Activated T-helper 17 cell treated with anti-CD3 and anti-CD28 coated beads, Interleukin-2, amount 50 U/mL, for 72 hours (primary cell): ENCODE measurements at regions not wholly inside any gene's neighbourhood (a gene's known extent, or its start where the extent isn't known, plus 50 kb on each side); places are given as distances from the start of the nearest gene placed in this dataset.
"Not testable (repeated sequence)": the region's sequence is repeated elsewhere in the genome, so short reads cannot be mapped to it uniquely, and the experiment has no call there.

Experiments used
- ATAC-seq: fragments of 150-1000 bp; cut with Tn5 transposase; replicated peaks from 2 replicates; pipeline ENCODE4 v1.10.0; 2021; ENCODE audit warnings: mild to moderate bottlenecking, moderate library complexity
- H3K27ac Mint-ChIP-seq: one replicate; pipeline ENCODE4 v1.8.0; 2022; ENCODE audit warnings: mixed read lengths
- H3K27me3 Mint-ChIP-seq: one replicate; pipeline ENCODE4 v1.8.0; 2022; ENCODE audit warnings: mixed read lengths
- H3K36me3 Mint-ChIP-seq: one replicate; pipeline ENCODE4 v1.8.0; 2022; ENCODE audit warnings: low read depth, mild to moderate bottlenecking, mixed read lengths
- H3K4me1 Mint-ChIP-seq: one replicate; pipeline ENCODE4 v1.8.0; 2022; ENCODE audit warnings: mixed read lengths
- H3K4me3 Mint-ChIP-seq: one replicate; pipeline ENCODE4 v1.8.0; 2022; ENCODE audit warnings: mild to moderate bottlenecking, mixed read lengths
- H3K9me3 Mint-ChIP-seq: one replicate; pipeline ENCODE4 v1.8.0; 2022; ENCODE audit warnings: mixed read lengths

- H3K36me3 Mint-ChIP-seq, ATAC-seq, H3K4me3 Mint-ChIP-seq: not testable (repeated sequence)
These were observed 56.4 kb upstream of the AUTS2 start for GRCh38 chr7:69541779-69542432.

GRCh38 chr7:69545175-69545574, 53.1 kb upstream of the AUTS2 start:
- H3K4me3 Mint-ChIP-seq, result no peak overlapping the region
- peaks cover 3% of the 10 kb centered on the region for H3K9me3 Mint-ChIP-seq
- H3K27ac Mint-ChIP-seq, result no peak overlapping the region
- no peaks in the 10 kb centered on the region for H3K27me3 Mint-ChIP-seq
- no peaks in the 10 kb centered on the region for H3K36me3 Mint-ChIP-seq
- no peak for ATAC-seq
- no peaks in the 10 kb centered on the region for H3K4me1 Mint-ChIP-seq

More at GRCh38 chr7:69541779-69542432, 56.4 kb upstream of the AUTS2 start:
- H3K9me3 Mint-ChIP-seq, H3K4me1 Mint-ChIP-seq, H3K27ac Mint-ChIP-seq, H3K27me3 Mint-ChIP-seq: not testable (repeated sequence)
